GM12872 (cell line): ENCODE measurements at regions not wholly inside any gene's neighbourhood (a gene's known extent, or its start where the extent isn't known, plus 50 kb on each side); places are given as distances from the start of the nearest gene placed in this dataset.

Experiments used
- TF ChIP-seq, protein P1 (sequence below): IDR thresholded peaks from 3 replicates; pipeline ENCODE4 v1.5.1; 2011; ENCODE audit warnings: low read depth, mild to moderate bottlenecking, low read length, moderate library complexity; ENCODE audit not compliant: insufficient read depth

- TF ChIP-seq, protein P1, sequence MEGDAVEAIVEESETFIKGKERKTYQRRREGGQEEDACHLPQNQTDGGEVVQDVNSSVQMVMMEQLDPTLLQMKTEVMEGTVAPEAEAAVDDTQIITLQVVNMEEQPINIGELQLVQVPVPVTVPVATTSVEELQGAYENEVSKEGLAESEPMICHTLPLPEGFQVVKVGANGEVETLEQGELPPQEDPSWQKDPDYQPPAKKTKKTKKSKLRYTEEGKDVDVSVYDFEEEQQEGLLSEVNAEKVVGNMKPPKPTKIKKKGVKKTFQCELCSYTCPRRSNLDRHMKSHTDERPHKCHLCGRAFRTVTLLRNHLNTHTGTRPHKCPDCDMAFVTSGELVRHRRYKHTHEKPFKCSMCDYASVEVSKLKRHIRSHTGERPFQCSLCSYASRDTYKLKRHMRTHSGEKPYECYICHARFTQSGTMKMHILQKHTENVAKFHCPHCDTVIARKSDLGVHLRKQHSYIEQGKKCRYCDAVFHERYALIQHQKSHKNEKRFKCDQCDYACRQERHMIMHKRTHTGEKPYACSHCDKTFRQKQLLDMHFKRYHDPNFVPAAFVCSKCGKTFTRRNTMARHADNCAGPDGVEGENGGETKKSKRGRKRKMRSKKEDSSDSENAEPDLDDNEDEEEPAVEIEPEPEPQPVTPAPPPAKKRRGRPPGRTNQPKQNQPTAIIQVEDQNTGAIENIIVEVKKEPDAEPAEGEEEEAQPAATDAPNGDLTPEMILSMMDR: no peak
Measured at GRCh38 chr3:22492342-22492741, 710.8 kb upstream of the UBE2E2 start.

DNA sequence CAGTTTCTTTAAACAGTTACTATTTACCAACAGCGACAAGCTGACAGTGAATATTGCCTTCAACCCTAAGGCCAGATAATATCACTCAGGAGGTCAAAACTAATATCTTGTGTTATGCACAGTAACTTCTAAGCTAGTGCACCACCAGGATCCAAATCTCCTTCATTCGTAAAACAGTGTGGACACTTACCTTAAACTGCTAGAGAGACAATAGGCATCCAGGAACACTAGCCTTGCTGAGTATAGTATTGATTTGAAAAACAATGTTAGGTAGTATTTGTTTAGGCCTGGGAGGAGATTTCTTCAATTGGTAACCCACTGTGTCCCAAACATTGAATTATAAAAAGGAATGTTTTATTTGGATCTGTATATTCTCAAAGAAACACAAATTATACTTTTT is 707.9 kb upstream of the UBE2E2 start:
- TF ChIP-seq, protein P1: no peak

DNA sequence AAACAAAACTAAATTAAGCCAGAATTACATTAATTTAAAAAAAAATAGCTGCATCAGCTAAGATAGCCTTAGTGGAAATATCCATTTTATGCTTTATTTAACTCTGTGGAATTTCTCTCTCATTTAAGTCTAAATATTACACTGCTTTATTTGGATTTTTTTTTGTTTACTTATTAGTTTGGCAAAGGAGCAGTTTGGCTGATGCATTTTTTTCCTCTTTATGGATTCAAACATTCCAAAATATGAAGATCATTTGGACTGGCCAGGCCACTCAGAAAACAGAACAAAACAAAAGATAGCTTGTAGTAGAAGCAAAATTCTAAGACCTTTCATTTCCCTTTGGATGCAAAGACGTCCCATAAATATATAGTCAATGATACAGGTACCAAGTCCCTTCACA is 707.3 kb upstream of the UBE2E2 start:
- TF ChIP-seq, protein P1: no peak

GRCh38 chr3:22496641-22497040 is 706.5 kb upstream of the UBE2E2 start:
- TF ChIP-seq, protein P1: no peak

DNA sequence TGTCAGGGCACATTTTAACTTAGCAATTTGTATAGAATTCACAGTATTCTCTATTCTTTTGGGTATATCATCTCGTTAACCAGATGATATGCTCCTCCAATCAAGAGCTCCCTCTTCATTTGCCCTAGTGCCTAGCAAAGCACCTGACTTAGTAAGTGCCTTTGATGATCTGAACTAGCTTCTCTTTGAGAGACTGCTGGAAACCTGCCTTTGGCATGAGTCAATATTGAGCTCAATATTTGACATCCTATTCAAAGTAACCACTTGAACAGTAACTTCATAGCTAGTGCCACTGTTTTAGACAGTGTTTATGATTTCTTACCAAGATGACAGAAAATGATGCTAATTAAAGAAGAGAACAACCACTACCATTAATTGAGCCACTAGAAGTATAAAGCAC is 696.3 kb upstream of the UBE2E2 start:
- TF ChIP-seq, protein P1: no peak

DNA sequence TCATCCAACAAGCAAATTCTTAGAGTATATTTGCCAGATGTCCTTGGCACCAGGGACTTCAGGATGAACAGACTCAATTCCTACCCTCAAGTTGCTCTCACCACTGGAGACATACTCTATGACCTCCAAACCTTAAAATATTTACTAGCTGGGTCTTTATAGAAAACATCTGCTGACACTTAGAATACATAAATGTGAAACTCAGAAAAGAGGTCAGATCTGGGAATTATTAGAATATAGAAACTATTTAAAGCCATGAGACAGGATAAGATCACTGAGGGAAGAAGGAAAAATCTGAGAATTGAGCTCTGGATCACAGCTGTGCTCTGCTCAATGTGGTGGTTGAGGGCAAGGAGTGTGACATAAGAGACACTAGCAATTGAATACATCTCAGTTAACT is 695.4 kb upstream of the UBE2E2 start:
- TF ChIP-seq, protein P1: no peak

DNA sequence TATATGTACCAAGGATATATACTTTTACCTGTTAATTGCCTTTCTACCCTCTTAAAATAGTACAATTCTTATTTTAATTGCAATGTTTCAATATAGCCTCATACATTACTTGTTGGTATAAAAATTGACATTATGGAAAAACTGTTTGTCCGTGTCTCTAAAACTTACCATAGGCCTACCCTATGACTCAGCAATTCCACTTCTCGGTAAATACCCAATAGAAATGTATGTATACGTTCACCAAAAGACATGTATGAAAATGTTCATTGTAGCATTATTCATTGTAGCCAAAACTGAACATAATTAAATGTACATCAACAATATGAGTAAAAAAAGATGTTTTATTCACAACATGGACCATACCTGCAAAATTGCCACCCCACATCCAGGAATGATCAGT is 679.2 kb upstream of the UBE2E2 start:
- TF ChIP-seq, protein P1: no peak
